Prostate gland (tissue), 2 donors: ENCODE measurements at regions not wholly inside any gene's neighbourhood (a gene's known extent, or its start where the extent isn't known, plus 50 kb on each side); places are given as distances from the start of the nearest gene placed in this dataset.

Experiments
- CTCF ChIP-seq, 4 experiments: fragments of 200-600 bp in 2 of 4; fragments of 450-650 bp in 2 of 4; sonication (generic) in 2 of 4; IDR thresholded peaks; 1 replicate in 3 of 4; 2 replicates in 1 of 4; pipeline ENCODE4 v1.5.1; 2016 to 2019; ENCODE audit warnings: antibody characterized with exemption in 4 of 4, mild to moderate bottlenecking in 2 of 4, moderate library complexity in 2 of 4
- POLR2A ChIP-seq: fragments of 450-650 bp; IDR thresholded peaks from one replicate; pipeline ENCODE4 v1.6.1; 2016; ENCODE audit warnings: antibody characterized with exemption, mild to moderate bottlenecking
- POLR2AphosphoS5 ChIP-seq: sonication (generic); formaldehyde crosslinking; IDR thresholded peaks from one replicate; pipeline ENCODE4 v1.6.1; 2017; ENCODE audit warnings: antibody characterized with exemption

- no peak for TF ChIP-seq POLR2A
- TF ChIP-seq POLR2AphosphoS5: peak; percentile 47
- peak in 2 of 4 experiments; percentile 22 to 26 for TF ChIP-seq CTCF (IDR thresholded peaks at IDR 0.05)
Observed at GRCh38 chr19:20359933-20360720, 193.1 kb downstream of the ZNF486 start.
